HL-60 (cell line): ENCODE measurements at regions not wholly inside any gene's neighbourhood (a gene's known extent, or its start where the extent isn't known, plus 50 kb on each side); places are given as distances from the start of the nearest gene placed in this dataset.

ENCODE experiments used
- DNase-seq, 2 experiments: peaks; one replicate each; pipeline ENCODE4 v3.0.0-alpha.2; 2010 to 2020; ENCODE audit warnings: low read depth in 1 of 2, low spot score in 1 of 2
- H3K27ac ChIP-seq: fragments of 250-450 bp; sonication (Bioruptor Pico); replicated peaks from 2 replicates; pipeline ENCODE4 v1.5.1; 2020; ENCODE audit warnings: mild to moderate bottlenecking, moderate library complexity
- H3K27me3 ChIP-seq: fragments of 250-450 bp; sonication (Bioruptor Pico); 2 replicates; pipeline ENCODE4 v1.5.1; 2021; ENCODE audit warnings: mild to moderate bottlenecking, moderate library complexity; ENCODE audit not compliant: insufficient read depth, poor library complexity, severe bottlenecking
- H3K4me3 ChIP-seq: replicated peaks from 2 replicates; pipeline ENCODE4 v1.5.1; 2011; ENCODE audit warnings: mild to moderate bottlenecking, control low read depth, low read length; ENCODE audit not compliant: insufficient read depth
- CTCF ChIP-seq: IDR thresholded peaks from one replicate; pipeline ENCODE4 v1.5.1; 2011; ENCODE audit warnings: low read length, control low read depth, inconsistent platforms; ENCODE audit not compliant: insufficient read depth
- GABPA ChIP-seq: IDR thresholded peaks from 2 replicates; pipeline ENCODE4 v1.6.1; 2012; ENCODE audit warnings: low read depth
- POLR2AphosphoS5 ChIP-seq: IDR thresholded peaks from 2 replicates; pipeline ENCODE4 v1.6.1; 2012; ENCODE audit warnings: low read depth
- REST ChIP-seq: IDR thresholded peaks from 2 replicates; pipeline ENCODE4 v1.6.1; 2012; ENCODE audit warnings: low read depth; ENCODE audit not compliant: insufficient replicate concordance
- SPI1 ChIP-seq: IDR thresholded peaks from 2 replicates; pipeline ENCODE4 v1.6.1; 2012; ENCODE audit warnings: low read depth, mild to moderate bottlenecking, borderline replicate concordance

GRCh38 chr3:177357352-177358090, 160.2 kb upstream of the TBL1XR1 start:
- TF ChIP-seq POLR2AphosphoS5: no peak
- no peak for TF ChIP-seq REST
- TF ChIP-seq GABPA: no peak
- no peak for TF ChIP-seq CTCF
- TF ChIP-seq SPI1: peak; percentile 89
- H3K27ac ChIP-seq: peak overlapping the region; percentile 93
- peak; percentile 83 to 87 for DNase-seq
- peak overlapping the region; percentile 24 for H3K4me3 ChIP-seq
- no peaks in the 10 kb centered on the region for H3K27me3 ChIP-seq

- peak overlapping the region; percentile 93 for H3K27ac ChIP-seq
- TF ChIP-seq REST: no peak
- TF ChIP-seq SPI1: peak; percentile 50; the same call in 1 of the 2 replicates
- DNase-seq: peak; percentile 88 to 90
- peak overlapping the region; percentile 24 for H3K4me3 ChIP-seq
- H3K27me3 ChIP-seq: no peaks in the 10 kb centered on the region
Observed at GRCh38 chr3:177358091-177358976, 161.1 kb upstream of the TBL1XR1 start.

GRCh38 chr3:177358977-177359592, 161.8 kb upstream of the TBL1XR1 start:
- DNase-seq: peak in 1 of 2 experiments; percentile 23
- peak; percentile 46; the same call in 1 of the 2 replicates for TF ChIP-seq POLR2AphosphoS5
- no peak for TF ChIP-seq GABPA
- Histone ChIP-seq H3K4me3 (peak overlapping the region; percentile 20; the same call in 1 of the 2 replicates), H3K27ac (peak overlapping the region; percentile 93), H3K27me3 (no peaks in the 10 kb centered on the region)

- peak; percentile 92 to 95 for DNase-seq
- H3K27me3 ChIP-seq: no peaks in the 10 kb centered on the region
- H3K27ac ChIP-seq: peak overlapping the region; percentile 93
- peak overlapping the region; percentile 25 for H3K4me3 ChIP-seq
- TF ChIP-seq GABPA (no peak), SPI1 (no peak), POLR2AphosphoS5 (peak; percentile 82), CTCF (no peak), REST (no peak)
Observed at GRCh38 chr3:177359593-177360357, 162.5 kb upstream of the TBL1XR1 start.
